Astrocyte of the cerebellum (primary cell): ENCODE measurements at regions not wholly inside any gene's neighbourhood (a gene's known extent, or its start where the extent isn't known, plus 50 kb on each side); places are given as distances from the start of the nearest gene placed in this dataset.

ENCODE experiments used
- DNase-seq: peaks from one replicate; pipeline ENCODE4 v3.0.0-alpha.2; 2011; ENCODE audit warnings: low read depth
- H3K4me3 ChIP-seq: 2 replicates; pipeline ENCODE4 v1.5.1; 2011; ENCODE audit warnings: mild to moderate bottlenecking, low read depth, low read length, moderate library complexity
- in situ Hi-C: cut with HindIII; loops from 2 replicates; pipeline ENCODE4 v1.10.0; 2017; ENCODE audit warnings: low sequenced_read_pairs
- TF ChIP-seq, protein P1 (sequence below): IDR thresholded peaks from 2 replicates; pipeline ENCODE4 v1.5.1; 2012; ENCODE audit warnings: low read length, low read depth, moderate library complexity, mild to moderate bottlenecking; ENCODE audit errors: missing control alignments

DNA sequence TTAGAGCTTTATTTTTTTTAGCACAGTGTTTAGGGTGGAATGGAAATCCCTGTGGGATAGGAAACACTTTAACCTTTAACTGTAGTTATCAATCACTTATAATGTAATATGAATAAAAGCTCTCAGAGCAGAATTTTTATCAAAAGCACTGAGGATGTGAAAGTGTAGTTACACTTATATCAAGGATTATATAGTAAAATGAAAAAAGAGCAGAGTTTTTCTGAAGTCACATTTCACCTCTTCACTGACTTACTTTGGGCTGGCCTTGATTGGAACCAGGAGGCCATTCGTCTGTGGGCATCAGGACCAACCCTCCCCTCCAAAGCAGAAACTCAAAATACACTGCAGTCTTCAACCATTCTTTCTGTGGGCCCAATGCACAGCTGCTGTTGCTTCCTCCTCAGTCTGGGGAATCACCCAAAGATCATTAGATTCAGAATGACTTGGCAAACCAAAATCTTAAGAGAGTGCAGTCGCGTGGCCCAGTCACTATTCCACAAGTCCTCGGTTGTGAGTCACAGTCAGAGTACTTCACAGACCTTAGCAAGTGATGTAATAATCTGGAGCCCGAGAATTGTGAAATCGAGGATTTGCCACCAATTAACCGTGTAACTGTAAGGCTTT, 132.6 kb upstream of the COL8A1 start:
- no peak overlapping the region for H3K4me3 ChIP-seq
- no peak for DNase-seq
- in situ Hi-C loops = no loop called here
- TF ChIP-seq, protein P1, sequence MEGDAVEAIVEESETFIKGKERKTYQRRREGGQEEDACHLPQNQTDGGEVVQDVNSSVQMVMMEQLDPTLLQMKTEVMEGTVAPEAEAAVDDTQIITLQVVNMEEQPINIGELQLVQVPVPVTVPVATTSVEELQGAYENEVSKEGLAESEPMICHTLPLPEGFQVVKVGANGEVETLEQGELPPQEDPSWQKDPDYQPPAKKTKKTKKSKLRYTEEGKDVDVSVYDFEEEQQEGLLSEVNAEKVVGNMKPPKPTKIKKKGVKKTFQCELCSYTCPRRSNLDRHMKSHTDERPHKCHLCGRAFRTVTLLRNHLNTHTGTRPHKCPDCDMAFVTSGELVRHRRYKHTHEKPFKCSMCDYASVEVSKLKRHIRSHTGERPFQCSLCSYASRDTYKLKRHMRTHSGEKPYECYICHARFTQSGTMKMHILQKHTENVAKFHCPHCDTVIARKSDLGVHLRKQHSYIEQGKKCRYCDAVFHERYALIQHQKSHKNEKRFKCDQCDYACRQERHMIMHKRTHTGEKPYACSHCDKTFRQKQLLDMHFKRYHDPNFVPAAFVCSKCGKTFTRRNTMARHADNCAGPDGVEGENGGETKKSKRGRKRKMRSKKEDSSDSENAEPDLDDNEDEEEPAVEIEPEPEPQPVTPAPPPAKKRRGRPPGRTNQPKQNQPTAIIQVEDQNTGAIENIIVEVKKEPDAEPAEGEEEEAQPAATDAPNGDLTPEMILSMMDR = no peak

DNA sequence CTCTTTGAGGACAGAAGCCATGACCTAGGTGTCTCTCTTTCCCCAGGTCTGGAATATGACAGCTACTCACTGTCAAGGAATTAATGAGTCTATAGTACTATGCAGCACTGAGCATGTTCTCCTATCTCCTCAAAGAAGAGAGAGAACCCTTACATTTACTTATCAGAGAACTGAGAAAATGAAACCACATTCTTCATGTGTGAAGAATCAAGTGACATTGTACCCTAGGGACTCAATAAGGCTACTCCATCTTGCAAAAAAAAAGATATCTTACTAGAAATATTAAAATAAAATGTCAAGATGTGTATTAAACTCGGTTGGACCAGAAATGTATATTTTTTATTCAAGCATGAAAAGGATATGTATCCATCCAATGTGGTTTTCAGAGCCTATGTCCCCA, 133.2 kb upstream of the COL8A1 start:
- in situ Hi-C loops = no loop called here
- H3K4me3 ChIP-seq = no peak overlapping the region
- TF ChIP-seq, protein P1 = no peak
- DNase-seq = no peak

DNA sequence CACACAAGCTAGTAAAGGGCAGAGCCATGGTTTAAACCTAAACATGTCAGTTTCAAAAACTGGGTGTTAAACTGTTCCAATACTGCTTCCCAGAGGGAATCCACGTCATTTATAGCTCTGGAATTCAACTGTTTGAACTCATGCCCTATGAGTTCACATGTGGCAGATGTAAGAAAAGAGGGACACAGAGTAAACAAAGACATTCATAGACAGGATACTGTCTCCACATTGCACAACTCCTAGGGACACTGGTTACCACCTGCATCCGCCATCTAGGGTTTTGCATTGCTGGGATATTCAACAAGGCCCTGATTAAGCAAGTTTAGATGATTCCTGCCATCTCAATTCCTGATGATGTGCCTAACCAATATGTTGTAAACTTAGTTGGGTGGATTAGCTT, 134.1 kb upstream of the COL8A1 start:
- in situ Hi-C loops = no loop called here
- TF ChIP-seq, protein P1 = no peak
- DNase-seq = no peak
- no peak overlapping the region for H3K4me3 ChIP-seq

DNA sequence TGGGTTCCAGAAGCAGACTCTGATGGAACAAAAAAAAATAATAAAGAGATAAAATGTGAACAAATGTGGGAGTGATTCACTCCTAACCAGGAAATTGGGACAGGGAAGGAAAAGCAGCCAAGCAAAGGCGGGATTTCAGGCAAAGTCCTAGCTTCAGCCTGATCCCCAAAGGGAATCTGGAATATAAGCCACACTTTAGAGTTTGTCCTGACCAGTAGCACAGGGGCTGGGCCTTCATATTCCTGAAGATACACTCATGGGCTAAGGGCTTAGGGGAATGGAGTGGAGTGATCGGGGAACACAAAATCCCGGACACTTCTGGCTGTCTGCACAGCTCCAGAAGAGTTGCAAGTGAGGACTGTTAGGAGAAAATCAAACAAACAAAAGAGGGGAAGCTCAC, 135.0 kb upstream of the COL8A1 start:
- in situ Hi-C loops = no loop called here
- no peak for DNase-seq
- H3K4me3 ChIP-seq = no peak overlapping the region
- TF ChIP-seq, protein P1 = no peak

DNA sequence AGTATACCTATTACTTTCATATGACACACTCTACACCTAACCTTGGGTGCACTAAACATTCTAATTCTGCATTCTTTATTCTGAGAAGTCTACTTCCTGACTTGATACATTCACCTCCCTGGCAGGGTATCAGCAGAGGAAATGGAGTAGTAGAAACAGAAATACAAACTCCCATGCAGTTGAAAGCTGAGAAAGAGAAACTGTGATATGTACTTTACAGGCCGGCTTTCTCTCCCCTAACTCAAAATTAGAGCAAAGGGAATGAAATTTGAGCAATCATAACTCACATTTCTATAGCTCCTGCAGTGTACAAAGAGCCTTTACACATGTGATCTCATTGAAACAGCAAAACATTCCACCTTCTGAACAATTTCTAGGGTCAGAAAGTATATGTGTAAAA, 135.5 kb upstream of the COL8A1 start:
- DNase-seq = no peak
- TF ChIP-seq, protein P1 = no peak
- in situ Hi-C loops = no loop called here

DNA sequence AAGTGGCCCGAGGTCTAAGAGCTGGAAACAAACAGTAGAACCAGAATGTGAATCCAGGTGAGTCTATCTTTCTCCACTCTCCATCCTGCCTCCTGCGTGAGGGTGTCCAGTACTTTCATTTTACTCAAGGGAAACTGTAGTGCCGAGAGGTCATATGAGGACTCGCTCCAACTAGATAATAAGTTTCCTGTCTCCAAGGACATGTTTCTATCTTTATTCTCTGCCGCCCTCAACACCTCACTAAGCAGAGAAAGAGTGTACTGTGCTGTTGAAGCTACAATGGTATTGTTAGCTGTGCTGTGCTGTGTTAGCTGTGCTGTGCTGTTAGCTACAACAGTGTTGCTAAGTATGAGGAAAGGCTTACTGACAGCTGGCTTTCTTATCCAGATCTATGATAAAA, 137.9 kb upstream of the COL8A1 start:
- in situ Hi-C loops = no loop called here
- TF ChIP-seq, protein P1 = no peak
- no peak overlapping the region for H3K4me3 ChIP-seq
- no peak for DNase-seq

More for the DNA sequence above, 135.5 kb upstream of the COL8A1 start:
- H3K4me3 ChIP-seq = no peak overlapping the region
